NCI-H69 (cell line): ENCODE measurements at regions not wholly inside any gene's neighbourhood (a gene's known extent, or its start where the extent isn't known, plus 50 kb on each side); places are given as distances from the start of the nearest gene placed in this dataset.
A peak's percentile ranks its signal among the peaks of the same experiment; 100 is the strongest.
"Not testable (repeated sequence)": the region's sequence is repeated elsewhere in the genome, so short reads cannot be mapped to it uniquely, and the experiment has no call there.

Source experiments
- DNase-seq: peaks from one replicate; lab custom pipeline; 2025; lab: John Stamatoyannopoulos, UW

DNA sequence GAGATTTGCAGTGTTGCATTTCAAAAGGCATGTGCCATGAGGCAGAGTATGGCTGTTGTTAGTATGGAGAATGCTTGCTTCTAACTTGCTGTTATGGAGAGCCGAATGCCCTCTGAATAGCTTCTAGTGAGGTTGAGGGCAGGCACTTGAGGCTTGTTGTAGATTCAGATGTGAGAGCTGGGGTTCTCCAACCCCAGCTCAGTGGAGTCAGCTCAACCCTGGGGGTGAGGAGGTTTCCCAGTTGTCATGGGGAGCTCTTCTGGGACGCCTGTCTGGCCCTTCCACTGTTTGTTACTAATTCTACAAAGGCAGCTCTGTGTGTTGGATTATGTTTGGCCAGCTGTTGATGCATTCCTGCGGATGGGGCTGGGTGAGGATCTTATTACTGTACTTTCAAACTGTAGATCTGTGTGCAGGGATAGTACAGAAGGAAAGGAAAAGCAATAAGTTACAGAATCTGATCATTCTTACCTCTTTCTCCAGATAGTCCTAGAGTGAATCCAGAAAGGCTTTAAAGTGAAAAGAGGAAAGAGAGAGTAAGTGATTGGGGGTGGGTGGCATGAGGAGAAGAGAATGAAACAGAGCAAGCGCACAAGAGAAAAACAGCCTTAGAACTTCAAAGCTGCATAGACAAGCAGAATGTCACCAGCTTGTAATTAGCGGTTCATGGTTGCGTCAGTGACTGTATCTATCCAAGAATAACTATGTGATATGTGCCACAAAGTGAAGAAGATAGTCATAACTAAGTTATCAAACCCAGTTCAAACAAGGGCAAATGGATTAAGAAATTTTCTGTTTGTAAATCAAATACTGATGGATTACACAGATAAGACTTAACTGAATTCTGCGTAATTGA, 148.7 kb downstream of the PRL start:
- peak; percentile 91 for DNase-seq

DNA sequence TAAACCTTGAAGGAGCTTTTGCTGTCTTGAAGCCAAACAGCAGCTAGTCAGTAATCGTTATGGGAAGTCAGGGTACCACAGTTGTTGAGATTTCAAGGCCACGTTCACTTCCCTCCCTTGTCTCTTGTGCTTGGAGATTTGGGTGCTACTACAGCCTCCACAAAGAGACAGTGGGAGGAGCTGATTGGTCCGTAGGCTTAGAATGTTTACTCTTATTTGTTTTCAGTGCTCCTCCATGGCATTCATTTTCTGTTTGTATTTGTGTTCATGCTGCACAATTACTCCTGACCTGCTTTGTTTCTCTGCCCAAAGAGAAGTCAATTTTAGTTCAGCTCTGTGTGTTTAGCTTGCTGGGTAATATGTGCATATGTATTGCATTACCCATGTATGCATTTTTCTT, 147.7 kb downstream of the PRL start:
- DNase-seq = peak; percentile 84

DNA sequence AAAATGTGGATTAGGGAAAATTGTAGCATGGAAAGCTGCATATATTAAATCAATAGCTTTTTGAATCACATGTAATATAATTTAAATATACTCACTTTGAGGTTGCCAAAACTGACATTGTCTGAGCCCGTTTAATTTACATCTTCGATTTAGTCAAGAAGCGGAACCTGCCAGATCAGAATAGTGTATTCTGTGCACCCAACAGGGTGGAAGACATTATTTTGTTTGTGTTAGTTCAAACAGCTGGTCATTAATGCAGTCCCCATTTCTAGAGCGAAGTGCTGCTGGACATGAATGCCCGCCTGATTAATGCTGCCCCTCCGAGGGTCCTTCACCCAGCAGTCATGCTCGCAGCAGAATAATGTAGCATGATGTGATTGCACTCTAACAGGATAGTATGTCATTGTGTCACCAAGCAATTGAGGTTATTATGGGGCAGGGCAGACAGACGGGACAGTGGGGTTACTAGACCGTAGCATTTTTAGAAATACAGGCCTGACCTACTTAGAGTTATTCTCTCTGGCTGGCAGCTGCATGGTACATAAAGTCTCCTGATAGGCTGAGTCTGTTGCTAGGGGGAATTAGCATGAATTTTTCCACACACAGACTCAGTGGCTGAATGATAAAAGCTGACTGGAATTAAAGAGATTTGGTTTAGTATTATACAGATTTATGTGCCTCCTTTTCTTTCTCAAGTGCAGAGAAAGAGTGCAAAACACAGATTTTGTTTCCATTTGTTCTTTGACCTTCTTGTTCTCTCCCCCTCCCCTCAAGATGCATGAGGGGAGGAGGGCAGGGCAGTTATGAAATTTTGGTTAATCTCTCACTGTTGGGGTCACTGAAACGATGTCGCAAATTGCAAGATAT, 147.1 kb downstream of the PRL start:
- DNase-seq = peak; percentile 88

DNA sequence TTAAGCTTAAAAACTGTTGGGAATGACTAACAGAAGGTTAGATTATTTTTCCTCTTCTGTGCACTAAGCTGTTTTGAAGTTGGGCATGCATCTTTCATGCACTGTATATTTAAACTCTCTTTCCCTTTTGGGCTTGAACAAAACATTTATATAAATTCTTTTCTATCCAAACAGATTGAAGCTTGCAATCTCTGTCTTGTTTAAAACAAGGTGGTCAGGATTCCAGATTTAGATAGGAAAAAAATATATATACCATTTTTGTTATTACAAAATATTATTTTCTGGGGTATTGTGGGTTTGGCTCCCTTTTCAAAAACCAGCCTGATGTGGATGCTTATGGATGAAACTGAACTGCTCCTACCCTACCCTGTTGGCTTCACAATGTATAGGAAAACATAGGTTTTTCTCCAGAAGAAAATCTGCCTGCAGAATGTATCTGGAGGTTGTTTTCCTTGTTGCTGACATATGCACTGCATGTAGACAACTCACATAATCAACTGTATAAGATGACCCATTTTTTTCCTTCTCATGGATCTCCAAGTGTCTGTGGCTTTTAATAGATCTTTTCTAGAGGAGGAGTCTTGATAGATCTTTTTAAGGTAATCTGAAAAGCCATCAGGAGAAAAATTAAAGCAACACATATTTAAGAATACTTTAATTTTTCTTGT, 146.3 kb downstream of the PRL start:
- peak; percentile 18 for DNase-seq

DNA sequence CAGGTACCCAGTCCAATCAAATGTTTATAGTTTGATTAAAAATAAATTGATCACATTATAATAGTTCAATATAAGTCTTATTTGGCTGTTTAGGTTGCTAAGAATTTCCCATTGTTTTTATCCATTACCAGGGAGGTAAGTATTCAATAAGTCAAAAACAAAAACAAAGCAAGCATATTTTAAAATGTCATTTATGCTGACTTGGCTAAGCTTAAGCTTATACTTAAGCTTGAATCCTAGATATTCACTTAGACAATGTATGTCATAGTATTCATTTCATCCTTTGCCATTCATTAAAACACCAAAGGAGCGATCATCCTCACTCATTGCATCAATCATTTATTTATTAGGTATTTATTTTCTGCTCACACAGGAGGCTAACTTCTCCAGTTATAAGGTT, 144.9 kb downstream of the PRL start:
- no peak for DNase-seq

DNA sequence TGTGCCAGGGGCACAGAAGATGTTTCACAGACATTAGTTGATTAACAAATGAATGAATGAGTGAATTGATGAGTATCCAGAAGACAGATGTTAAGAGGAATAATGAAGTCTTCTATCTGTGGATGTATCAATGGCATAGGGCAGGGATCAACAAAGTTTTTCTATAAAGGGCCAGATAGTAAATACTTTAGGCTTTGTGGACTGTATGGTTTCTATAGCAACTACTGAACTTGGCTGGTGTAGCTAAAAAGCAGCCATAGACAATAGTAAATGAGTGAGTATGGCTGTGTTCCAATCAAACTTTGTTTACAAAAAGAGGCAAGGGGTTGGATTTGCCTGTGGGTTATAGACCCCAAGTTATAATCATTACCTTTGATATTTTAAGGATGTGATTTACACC, 144.0 kb downstream of the PRL start:
- DNase-seq = peak; percentile 68

DNA sequence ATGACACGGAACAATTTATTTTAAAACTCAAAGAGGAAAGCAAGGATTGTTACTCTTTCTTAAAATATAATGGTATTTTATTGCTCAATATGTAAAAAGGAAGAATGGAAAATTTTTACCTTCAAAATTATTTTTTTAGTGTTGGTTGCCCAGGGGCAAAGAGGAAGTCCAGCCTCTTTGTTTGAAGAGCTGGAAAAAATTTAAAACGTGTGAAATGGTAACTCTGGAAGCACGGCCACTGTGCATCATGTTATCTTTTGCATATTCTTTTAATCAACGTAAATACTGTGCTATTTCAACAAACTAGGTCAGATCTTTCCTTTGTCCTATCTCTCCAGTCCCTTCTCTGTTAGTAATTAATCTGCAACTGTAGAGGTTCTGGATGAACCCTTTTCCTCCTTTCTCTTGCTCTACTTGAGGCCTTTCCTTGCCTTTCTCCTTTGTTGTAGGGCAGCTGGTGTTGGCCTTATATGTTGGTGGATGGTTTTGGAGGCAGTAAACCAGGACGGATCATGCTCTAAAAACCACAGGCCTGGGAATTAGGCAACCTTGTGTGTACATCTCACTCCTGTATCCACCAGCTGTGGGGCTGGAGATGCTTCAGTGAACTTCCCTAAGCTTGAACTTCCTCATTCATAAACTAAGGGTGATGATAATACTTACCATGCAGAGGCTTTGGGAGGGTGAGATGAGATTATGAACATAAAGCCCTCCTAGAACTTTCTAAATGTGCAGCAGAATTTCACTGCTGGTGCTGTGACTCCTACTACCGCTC, 143.3 kb downstream of the PRL start:
- no peak for DNase-seq

DNA sequence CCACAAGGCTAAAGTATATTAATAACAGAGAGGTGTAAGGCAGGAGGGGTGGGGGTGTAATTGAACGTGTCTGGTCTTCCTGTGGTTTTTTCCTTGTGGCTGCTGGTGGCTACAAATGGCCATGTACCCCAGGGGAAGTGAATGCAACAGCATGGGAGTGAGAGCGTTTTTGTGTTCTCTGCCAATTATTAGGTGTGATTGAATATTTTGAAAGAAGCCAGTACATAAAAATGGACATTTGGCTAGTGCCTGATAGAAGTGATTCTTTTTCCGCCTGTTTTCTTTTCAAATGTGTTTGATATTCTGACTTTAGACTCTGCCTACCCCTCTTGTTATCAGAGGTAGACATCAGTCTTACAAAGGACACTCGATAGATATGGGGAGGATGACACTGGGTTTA, 141.3 kb downstream of the PRL start:
- peak; percentile 7 for DNase-seq

DNA sequence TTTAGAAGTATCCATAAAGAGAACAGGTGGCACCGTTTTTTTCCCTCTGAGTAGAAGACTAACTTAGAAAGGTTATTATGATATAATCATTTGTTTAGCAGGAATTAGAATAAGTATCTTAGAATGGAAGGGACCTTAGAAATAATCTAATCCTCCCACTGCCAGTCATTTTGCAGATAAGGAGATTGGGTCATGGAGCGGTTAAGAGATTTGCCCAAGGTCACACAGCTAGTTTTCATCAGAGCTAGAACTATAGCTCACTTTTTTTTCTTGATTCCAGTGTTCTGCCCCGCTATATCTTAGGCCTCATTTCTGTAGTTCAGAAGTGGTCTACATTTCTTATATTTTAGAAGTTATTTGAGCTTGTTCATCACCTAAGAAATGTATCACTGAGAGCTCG, 139.6 kb downstream of the PRL start:
- DNase-seq = no peak

DNA sequence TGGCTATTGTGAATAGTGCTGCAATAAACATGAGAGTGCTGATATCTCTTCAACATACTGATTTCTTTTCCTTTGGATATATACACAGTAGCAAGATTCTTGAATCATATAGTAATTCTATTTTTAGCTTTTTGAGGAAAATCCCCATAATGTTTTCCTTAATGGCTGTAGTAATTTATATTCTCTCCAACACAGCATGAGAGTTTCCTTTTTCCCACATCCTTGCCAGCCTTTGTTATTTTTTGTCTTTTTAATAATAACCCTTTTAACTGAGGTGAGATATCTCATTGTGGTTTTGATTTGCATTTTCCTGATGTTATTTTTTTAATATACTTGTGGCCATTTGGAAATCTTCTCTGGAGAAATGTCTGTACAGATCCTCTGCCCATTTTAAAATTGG, 132.6 kb downstream of the PRL start:
- no peak for DNase-seq

DNA sequence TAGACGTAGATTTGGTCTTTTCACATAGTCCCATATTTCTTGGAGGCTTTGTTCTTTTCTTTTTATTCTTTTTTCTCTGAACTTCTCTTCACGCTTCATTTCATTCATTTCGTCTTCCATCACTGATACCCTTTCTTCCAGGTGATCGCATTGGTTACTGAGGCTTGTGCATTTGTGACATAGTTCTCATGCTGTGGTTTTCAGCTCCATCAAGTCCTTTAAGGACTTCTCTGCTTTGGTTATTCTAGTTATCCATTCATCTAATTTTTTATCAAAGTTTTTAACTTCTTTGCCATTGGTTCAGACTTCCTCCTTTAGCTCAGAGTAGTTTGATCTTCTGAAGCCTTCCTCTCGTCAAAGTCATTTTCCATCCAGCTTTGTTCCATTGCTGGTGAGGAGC, 125.8 kb downstream of the PRL start:
- not testable (repeated sequence) for DNase-seq

DNA sequence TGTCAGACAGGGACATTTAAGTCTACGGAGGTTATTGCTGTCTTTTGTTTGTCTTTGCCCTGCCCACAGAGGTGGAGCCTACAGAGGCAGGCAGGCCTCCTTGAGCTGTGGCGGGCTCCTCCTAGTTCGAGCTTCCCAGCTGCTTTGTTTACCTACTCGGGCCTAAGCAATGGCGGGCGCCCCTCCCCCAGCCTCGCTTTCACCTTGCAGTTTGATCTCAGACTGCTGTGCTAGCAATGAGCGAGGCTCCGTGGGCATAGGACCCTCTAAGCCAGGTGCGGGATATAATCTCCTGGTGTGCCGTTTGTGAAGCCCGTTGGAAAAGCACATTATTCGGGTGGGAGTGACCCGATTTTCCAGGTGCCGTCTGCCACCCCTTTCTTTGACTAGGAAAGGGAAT, 125.0 kb downstream of the PRL start:
- DNase-seq = not testable (repeated sequence)

DNA sequence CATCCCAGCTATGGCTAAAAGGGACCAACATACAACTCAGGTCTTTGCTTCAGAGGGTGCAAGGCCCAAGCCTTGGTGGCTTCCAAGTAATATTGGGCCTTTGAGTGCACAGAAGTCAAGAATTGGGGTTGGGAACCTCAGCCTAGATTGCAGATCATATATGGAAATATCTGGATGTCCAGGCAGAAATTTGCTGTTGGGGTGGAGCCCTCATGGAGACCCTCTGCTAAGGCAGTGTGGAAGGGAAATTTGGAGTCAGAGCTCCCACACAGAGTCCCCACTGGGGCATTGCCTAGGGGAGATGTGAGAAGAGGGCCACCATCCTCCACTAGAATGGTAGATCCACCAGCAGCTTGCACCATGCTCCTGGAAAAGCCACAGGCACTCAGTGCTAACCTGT, 123.5 kb downstream of the PRL start:
- DNase-seq = no peak

DNA sequence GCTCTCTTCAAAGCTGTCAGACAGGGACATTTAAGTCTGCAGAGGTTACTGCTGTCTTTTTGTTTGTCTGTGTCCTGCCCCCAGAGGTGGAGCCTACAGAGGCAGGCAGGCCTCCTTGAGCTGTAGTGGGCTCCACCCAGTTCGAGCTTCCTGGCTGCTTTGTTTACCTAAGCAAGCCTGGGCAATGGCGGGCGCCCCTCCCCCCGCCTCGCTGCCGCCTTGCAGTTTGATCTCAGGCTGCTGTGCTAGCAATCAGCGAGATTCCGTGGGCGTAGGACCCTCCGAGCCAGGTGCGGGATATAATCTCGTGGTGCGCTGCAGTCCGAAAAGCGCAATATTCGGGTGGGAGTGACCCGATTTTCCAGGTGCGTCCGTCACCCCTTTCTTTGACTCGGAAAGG, 116.6 kb downstream of the PRL start:
- DNase-seq = not testable (repeated sequence)

DNA sequence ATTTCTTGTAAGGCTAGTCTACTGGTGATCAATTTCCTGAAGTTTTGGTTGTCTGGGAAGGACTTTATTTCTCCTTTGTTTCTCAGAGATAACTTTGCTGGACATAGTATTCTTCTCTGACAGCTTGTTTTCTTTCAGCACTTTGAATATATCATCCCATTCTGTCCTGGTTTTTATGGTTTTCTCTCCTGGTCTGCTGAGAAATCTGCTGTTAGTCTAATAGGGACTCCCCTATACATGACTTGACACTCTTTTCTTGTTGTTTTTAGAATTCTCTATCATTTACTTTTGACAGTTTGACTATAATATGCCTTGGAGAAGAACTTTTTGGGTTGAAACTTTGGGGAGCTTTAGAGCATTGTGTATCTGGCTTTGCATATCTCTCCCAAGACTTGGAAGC, 112.5 kb downstream of the PRL start:
- no peak for DNase-seq

DNA sequence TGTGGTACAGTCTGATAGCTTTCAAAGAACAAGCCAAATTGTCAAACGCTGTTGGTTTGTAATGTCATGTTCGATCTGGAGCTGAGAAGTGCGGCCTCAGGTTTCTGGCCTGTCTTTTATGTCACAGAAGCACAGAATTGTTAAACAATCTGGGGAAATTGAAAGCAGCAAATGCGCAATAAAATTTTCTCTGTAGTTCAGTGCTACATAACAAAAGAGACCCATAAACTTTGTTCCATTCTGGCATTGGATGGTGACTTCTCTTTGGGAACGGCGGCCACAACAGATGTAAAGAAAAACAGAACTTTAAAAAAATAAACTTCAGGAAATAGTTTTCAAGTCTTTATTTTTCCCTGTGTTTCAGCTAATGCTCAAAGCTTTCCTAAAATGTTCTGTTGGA, 106.9 kb downstream of the PRL start:
- DNase-seq = no peak

DNA sequence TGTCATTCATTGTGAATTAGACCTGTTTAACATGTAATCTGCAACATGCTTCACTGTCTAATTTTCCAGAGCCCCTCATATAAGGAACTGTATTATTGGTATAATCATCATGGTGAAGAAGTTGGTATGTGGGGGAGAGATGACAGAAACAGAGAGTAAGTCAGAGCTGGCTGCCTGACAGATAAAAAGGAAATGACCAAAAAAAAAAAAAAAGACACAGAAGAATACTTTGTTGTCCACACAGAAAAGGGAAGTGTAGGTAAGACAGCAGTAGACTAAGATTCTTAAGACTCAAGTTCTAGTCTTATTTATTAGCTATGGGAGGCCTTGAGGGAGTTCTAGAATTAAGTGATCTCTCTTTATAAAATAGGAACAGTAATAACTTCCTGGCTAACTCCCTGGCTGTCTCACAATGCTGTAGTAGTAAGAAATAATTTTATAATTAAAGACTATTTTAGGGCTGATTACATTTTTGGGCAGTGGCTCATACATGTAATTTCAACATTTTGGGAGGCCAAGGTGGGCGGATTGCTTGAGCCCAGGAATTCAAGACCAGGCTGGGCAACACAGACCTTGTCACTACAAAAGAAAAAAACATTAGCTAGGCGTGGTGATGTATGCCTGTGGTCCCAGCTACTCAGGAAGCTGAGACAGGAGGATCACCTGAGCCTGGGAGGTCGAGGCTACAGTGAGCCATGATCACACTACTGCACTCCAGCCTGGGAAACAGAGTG, 102.5 kb downstream of the PRL start:
- no peak for DNase-seq

DNA sequence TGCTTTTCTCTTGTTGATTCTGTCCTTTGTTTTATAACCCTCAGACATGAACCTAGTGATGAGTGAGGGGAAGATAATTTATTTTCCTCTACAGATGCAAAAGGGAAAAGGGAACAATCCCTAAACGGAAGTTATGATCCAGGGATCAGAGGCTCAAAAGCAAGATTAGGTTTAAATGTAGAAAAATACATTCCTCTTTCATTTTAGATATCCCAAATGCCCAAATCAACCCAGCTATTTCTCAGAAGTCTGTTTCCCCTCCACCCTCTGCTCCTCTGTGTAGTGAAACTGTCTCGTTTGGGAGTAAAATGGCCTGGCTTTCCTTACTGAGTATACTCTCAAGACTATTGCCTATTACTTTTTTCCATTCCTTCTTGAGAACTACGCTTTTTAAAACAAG, 97.1 kb downstream of the PRL start:
- DNase-seq = no peak

DNA sequence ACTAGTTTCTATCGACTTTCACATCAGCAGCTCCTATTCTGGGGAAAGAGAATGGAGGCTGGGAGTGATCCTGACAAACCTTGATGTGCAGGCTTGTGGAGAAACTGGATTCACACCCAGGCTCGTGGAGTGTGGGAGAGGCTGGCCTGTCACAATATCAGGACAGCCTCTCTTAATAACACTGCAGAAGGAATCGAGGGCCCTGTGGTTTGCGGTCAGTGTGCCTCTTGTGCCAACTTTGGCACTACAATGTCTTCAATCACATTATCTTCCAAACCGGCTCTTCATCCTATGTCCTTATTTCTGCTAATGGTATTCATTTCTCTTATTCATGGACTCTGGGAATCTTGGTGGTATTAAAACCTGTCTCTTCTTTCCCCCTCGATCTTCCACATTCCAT, 92.7 kb downstream of the PRL start:
- DNase-seq = no peak

DNA sequence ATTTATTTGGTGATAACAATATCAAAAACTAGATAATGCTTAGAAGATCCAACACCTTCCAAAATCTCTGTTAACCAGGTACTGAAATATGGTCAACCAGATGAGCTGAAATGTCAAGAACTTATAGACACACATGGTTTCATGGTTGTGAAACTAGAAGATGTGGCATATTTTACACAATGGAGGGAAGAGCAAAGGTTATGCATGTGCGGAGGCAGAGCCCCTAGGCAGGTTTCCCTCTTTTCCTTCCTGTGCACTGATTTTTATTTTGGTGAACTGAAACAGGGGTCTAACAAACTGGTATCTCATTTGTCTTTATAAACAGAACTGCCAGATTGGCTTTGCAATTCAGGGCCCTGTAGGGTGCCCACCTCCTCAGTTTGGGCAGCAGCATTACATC, 91.6 kb downstream of the PRL start:
- DNase-seq = no peak

DNA sequence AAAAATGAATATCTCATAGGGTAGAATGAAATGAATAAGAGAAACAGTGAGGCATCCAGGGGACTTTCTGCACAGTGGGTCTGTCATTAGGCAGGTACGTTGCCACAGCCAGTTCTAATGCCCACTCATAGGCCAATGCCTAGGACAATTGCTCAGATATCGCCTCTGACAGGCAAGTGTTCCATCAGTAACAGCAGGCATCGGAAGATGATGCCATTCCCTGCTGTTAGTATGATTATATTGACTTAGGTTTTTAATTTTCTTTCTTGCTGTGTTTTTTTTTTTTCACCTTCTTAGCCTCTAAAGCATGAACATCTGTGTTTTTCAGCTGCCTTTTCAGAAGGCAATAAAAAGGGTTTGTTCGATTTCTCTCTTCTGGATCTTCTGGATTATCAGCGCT, 90.7 kb downstream of the PRL start:
- DNase-seq = peak; percentile 92
